ENCODE measurements at regions not wholly inside any gene's neighbourhood (a gene's known extent, or its start where the extent isn't known, plus 50 kb on each side); places are given as distances from the start of the nearest gene placed in this dataset.

GRCh38 chr16:80265624-80266306 is 275.0 kb upstream of the DYNLRB2 start:
- intact Hi-C loops (cut with micrococcal nuclease; ENCODE audit: unreplicated experiment) (no loop called here), in situ Hi-C loops (cut with HindIII; ENCODE audit: low pct_unique_long_range_greater_than_20kb, low sequenced_read_pairs) (no loop called here)
- Histone ChIP-seq H3K36me3 (ENCODE audit: control insufficient read depth, insufficient read depth, low read length) (no peaks in the 10 kb centered on the region), H3K4me1 (ENCODE audit: control insufficient read depth, insufficient read depth, low read length) (no peaks in the 10 kb centered on the region), H3K4me3 (ENCODE audit: low read depth in 2 of 2, low read length in 2 of 2) (no peak overlapping the region), H3K27ac (ENCODE audit: low read length) (no peak overlapping the region), H3K27me3 (ENCODE audit: control insufficient read depth, insufficient read depth, low read length) (no peaks in the 10 kb centered on the region), H3K9me3 (ENCODE audit: control insufficient read depth, insufficient read depth, low read depth, low read length) (no peaks in the 10 kb centered on the region)
- ChIA-PET POLR2A (no interaction called here), CTCF (no interaction called here)
- DNase-seq (ENCODE audit: low read depth, low spot score) = no peak
- no TSS peak for BruUV-seq (replicated peaks)
- TF ChIP-seq POLR2AphosphoS5 (IDR thresholded peaks at IDR 0.05; ENCODE audit: low read depth, low read length) (no peak), REST (IDR thresholded peaks at IDR 0.05; ENCODE audit: insufficient read depth in 1 of 2, low read depth in 2 of 2, low read length in 1 of 2) (no peak), SIN3A (IDR thresholded peaks at IDR 0.05; ENCODE audit: borderline replicate concordance, insufficient read depth, low read depth, low read length) (no peak), TCF7L2 (IDR thresholded peaks at IDR 0.05; ENCODE audit: low read depth, low read length) (no peak), CTCF (IDR thresholded peaks at IDR 0.05) (no peak)
- no peak for ATAC-seq

- ATAC-seq (no peak), DNase-seq (ENCODE audit: low read depth, low spot score) (no peak)
- POLR2A ChIA-PET = no interaction called here
- intact Hi-C loops (cut with micrococcal nuclease; ENCODE audit: unreplicated experiment) = no loop called here
- CTCF ChIA-PET = no interaction called here
- in situ Hi-C loops (cut with HindIII; ENCODE audit: low pct_unique_long_range_greater_than_20kb, low sequenced_read_pairs) = no loop called here
- no peaks in the 10 kb centered on the region for H3K36me3 ChIP-seq (ENCODE audit: control insufficient read depth, insufficient read depth, low read length)
- H3K4me3 ChIP-seq (ENCODE audit: low read depth in 2 of 2, low read length in 2 of 2) = no peak overlapping the region
- H3K27ac ChIP-seq (ENCODE audit: low read length) = no peak overlapping the region
- TF ChIP-seq TCF7L2 (IDR thresholded peaks at IDR 0.05; ENCODE audit: low read depth, low read length) = no peak
- TF ChIP-seq REST (IDR thresholded peaks at IDR 0.05; ENCODE audit: insufficient read depth in 1 of 2, low read depth in 2 of 2, low read length in 1 of 2) = no peak
- TF ChIP-seq SIN3A (IDR thresholded peaks at IDR 0.05; ENCODE audit: borderline replicate concordance, insufficient read depth, low read depth, low read length) = no peak
- no peak for TF ChIP-seq CTCF (IDR thresholded peaks at IDR 0.05)
- TF ChIP-seq POLR2AphosphoS5 (IDR thresholded peaks at IDR 0.05; ENCODE audit: low read depth, low read length) = no peak
- no TSS peak for BruUV-seq (replicated peaks)
- no peaks in the 10 kb centered on the region for H3K4me1 ChIP-seq (ENCODE audit: control insufficient read depth, insufficient read depth, low read length)
- H3K9me3 ChIP-seq (ENCODE audit: control insufficient read depth, insufficient read depth, low read depth, low read length) = no peaks in the 10 kb centered on the region
- H3K27me3 ChIP-seq (ENCODE audit: control insufficient read depth, insufficient read depth, low read length) = no peaks in the 10 kb centered on the region
These were observed 276.7 kb upstream of the DYNLRB2 start for GRCh38 chr16:80263848-80264694.
